HepG2 (cell line): ENCODE measurements at regions not wholly inside any gene's neighbourhood (a gene's known extent, or its start where the extent isn't known, plus 50 kb on each side); places are given as distances from the start of the nearest gene placed in this dataset.

Experiments
- PITX1 ChIP-seq: sonication (generic); formaldehyde crosslinking; IDR thresholded peaks from 2 replicates; pipeline ENCODE4 v1.5.1; 2020; ENCODE audit warnings: mild to moderate bottlenecking, missing genetic modification reagents
- PTBP1 ChIP-seq: fragments of 200-400 bp; formaldehyde crosslinking; IDR thresholded peaks from 2 replicates; pipeline ENCODE4 v1.6.1; 2018; ENCODE audit warnings: low read length, low read depth; ENCODE audit not compliant: poor library complexity, severe bottlenecking
- U2AF1 ChIP-seq: fragments of 200-400 bp; formaldehyde crosslinking; optimal IDR thresholded peaks from 2 replicates; pipeline ENCODE3; 2017; ENCODE audit warnings: mild to moderate bottlenecking, low read depth, low read length
- ZFP90 ChIP-seq: sonication (generic); formaldehyde crosslinking; IDR thresholded peaks from 2 replicates; pipeline ENCODE4 v1.8.0; 2022; ENCODE audit warnings: missing genetic modification reagents, mild to moderate bottlenecking, inconsistent platforms, borderline replicate concordance
- ZNF34 ChIP-seq: sonication (generic); formaldehyde crosslinking; IDR thresholded peaks from 2 replicates; pipeline ENCODE4 v1.4.0; 2020; ENCODE audit warnings: mild to moderate bottlenecking, missing genetic modification reagents, borderline replicate concordance
- ZNF552 ChIP-seq: sonication (generic); formaldehyde crosslinking; IDR thresholded peaks from 2 replicates; pipeline ENCODE4 v1.9.0; 2022; ENCODE audit warnings: missing genetic modification reagents, mild to moderate bottlenecking, borderline replicate concordance
- ZNF598 ChIP-seq: sonication (generic); formaldehyde crosslinking; IDR thresholded peaks from 2 replicates; pipeline ENCODE4 v1.5.1; 2020; ENCODE audit warnings: mild to moderate bottlenecking, missing genetic modification reagents, borderline replicate concordance
- ZNF652 ChIP-seq: IDR thresholded peaks from 2 replicates; pipeline ENCODE4 v1.6.1; 2016; ENCODE audit warnings: low read depth, borderline replicate concordance
- TF ChIP-seq, protein P1 (sequence below): sonication (generic); formaldehyde crosslinking; IDR thresholded peaks from 2 replicates; pipeline ENCODE4 v1.4.0; 2020; ENCODE audit warnings: mild to moderate bottlenecking, missing genetic modification reagents
- TF ChIP-seq, protein P2 (sequence below): sonication (generic); formaldehyde crosslinking; conservative IDR thresholded peaks from 2 replicates; pipeline ENCODE4 v1.5.0; 2020; ENCODE audit warnings: missing genetic modification reagents
- TF ChIP-seq, protein P3 (sequence below): sonication (generic); formaldehyde crosslinking; IDR thresholded peaks from 2 replicates; pipeline ENCODE4 v1.5.1; 2020; ENCODE audit warnings: mild to moderate bottlenecking, missing genetic modification reagents, moderate library complexity
- TF ChIP-seq, protein P4 (sequence below): sonication (generic); formaldehyde crosslinking; IDR thresholded peaks from 2 replicates; pipeline ENCODE4 v1.4.0; 2020; ENCODE audit warnings: mild to moderate bottlenecking, missing genetic modification reagents, borderline replicate concordance
- TF ChIP-seq, protein P5 (sequence below): sonication (generic); formaldehyde crosslinking; conservative IDR thresholded peaks from 2 replicates; pipeline ENCODE4 v1.8.0; 2022; ENCODE audit warnings: missing genetic modification reagents
- TF ChIP-seq, protein P6 (sequence below): sonication (generic); formaldehyde crosslinking; IDR thresholded peaks from 2 replicates; pipeline ENCODE4 v1.5.0; 2020; ENCODE audit warnings: mild to moderate bottlenecking, missing genetic modification reagents
- TF ChIP-seq, protein P7 (sequence below): sonication (generic); formaldehyde crosslinking; IDR thresholded peaks from 2 replicates; pipeline ENCODE4 v1.5.0; 2020; ENCODE audit warnings: missing genetic modification reagents

DNA sequence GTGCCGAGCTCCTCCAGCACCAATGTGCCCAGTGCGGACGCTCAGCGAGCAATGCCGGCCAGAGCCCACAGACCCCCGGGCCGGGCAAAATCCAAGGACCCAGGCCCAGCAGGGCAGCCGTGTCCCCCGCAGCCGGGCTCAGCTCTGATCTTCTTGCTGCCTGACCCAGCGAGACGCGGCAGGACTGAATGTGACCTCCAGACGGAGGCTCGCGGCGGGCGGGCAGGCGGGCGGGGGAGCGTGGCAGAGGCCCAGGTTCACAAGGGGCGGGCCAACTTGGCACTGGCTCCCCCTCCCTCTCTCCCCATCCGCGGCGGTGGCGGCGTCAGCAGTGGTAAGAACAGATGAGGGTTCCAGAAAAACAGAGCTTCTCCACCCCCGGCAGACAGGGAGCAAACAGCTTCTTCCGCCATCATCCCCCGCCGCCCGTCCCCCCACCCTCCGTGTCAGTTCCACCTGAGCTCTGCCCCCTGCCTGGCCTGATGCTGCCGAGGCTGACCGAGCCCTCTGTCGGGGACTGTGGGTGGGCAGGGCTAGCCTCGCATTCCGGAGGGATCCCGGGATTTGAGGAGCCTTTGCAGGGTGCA lies 94.3 kb downstream of the RFLNA start (continued):
- TF ChIP-seq, protein P1, sequence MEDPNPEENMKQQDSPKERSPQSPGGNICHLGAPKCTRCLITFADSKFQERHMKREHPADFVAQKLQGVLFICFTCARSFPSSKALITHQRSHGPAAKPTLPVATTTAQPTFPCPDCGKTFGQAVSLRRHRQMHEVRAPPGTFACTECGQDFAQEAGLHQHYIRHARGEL (CRISPR knock-in tag), result no peak
- TF ChIP-seq, protein P2, sequence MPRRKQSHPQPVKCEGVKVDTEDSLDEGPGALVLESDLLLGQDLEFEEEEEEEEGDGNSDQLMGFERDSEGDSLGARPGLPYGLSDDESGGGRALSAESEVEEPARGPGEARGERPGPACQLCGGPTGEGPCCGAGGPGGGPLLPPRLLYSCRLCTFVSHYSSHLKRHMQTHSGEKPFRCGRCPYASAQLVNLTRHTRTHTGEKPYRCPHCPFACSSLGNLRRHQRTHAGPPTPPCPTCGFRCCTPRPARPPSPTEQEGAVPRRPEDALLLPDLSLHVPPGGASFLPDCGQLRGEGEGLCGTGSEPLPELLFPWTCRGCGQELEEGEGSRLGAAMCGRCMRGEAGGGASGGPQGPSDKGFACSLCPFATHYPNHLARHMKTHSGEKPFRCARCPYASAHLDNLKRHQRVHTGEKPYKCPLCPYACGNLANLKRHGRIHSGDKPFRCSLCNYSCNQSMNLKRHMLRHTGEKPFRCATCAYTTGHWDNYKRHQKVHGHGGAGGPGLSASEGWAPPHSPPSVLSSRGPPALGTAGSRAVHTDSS (CRISPR knock-in tag), result no peak
- no peak for TF ChIP-seq ZNF598
- TF ChIP-seq ZNF552 (CRISPR knock-in tag), result 0 out of 2 replicates have a peak, but pooled peaks have one; percentile 66
- TF ChIP-seq, protein P3, sequence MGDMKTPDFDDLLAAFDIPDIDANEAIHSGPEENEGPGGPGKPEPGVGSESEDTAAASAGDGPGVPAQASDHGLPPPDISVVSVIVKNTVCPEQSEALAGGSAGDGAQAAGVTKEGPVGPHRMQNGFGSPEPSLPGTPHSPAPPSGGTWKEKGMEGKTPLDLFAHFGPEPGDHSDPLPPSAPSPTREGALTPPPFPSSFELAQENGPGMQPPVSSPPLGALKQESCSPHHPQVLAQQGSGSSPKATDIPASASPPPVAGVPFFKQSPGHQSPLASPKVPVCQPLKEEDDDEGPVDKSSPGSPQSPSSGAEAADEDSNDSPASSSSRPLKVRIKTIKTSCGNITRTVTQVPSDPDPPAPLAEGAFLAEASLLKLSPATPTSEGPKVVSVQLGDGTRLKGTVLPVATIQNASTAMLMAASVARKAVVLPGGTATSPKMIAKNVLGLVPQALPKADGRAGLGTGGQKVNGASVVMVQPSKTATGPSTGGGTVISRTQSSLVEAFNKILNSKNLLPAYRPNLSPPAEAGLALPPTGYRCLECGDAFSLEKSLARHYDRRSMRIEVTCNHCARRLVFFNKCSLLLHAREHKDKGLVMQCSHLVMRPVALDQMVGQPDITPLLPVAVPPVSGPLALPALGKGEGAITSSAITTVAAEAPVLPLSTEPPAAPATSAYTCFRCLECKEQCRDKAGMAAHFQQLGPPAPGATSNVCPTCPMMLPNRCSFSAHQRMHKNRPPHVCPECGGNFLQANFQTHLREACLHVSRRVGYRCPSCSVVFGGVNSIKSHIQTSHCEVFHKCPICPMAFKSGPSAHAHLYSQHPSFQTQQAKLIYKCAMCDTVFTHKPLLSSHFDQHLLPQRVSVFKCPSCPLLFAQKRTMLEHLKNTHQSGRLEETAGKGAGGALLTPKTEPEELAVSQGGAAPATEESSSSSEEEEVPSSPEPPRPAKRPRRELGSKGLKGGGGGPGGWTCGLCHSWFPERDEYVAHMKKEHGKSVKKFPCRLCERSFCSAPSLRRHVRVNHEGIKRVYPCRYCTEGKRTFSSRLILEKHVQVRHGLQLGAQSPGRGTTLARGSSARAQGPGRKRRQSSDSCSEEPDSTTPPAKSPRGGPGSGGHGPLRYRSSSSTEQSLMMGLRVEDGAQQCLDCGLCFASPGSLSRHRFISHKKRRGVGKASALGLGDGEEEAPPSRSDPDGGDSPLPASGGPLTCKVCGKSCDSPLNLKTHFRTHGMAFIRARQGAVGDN (CRISPR knock-in tag), result peak; percentile 84
- peak; percentile 55; the same call in 1 of the 2 replicates for TF ChIP-seq PITX1
- no peak for TF ChIP-seq ZNF652 (CRISPR knock-in tag)
- TF ChIP-seq ZFP90 (CRISPR knock-in tag), result peak; percentile 72
- TF ChIP-seq, protein P4, sequence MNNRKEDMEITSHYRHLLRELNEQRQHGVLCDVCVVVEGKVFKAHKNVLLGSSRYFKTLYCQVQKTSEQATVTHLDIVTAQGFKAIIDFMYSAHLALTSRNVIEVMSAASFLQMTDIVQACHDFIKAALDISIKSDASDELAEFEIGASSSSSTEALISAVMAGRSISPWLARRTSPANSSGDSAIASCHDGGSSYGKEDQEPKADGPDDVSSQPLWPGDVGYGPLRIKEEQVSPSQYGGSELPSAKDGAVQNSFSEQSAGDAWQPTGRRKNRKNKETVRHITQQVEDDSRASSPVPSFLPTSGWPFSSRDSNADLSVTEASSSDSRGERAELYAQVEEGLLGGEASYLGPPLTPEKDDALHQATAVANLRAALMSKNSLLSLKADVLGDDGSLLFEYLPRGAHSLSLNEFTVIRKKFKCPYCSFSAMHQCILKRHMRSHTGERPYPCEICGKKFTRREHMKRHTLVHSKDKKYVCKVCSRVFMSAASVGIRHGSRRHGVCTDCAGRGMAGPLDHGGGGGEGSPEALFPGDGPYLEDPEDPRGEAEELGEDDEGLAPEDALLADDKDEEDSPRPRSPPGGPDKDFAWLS (CRISPR knock-in tag), result no peak
- TF ChIP-seq, protein P5, sequence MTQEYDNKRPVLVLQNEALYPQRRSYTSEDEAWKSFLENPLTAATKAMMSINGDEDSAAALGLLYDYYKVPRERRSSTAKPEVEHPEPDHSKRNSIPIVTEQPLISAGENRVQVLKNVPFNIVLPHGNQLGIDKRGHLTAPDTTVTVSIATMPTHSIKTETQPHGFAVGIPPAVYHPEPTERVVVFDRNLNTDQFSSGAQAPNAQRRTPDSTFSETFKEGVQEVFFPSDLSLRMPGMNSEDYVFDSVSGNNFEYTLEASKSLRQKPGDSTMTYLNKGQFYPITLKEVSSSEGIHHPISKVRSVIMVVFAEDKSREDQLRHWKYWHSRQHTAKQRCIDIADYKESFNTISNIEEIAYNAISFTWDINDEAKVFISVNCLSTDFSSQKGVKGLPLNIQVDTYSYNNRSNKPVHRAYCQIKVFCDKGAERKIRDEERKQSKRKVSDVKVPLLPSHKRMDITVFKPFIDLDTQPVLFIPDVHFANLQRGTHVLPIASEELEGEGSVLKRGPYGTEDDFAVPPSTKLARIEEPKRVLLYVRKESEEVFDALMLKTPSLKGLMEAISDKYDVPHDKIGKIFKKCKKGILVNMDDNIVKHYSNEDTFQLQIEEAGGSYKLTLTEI (CRISPR knock-in tag), result no peak
- TF ChIP-seq PTBP1, result no peak
- TF ChIP-seq, protein P6, sequence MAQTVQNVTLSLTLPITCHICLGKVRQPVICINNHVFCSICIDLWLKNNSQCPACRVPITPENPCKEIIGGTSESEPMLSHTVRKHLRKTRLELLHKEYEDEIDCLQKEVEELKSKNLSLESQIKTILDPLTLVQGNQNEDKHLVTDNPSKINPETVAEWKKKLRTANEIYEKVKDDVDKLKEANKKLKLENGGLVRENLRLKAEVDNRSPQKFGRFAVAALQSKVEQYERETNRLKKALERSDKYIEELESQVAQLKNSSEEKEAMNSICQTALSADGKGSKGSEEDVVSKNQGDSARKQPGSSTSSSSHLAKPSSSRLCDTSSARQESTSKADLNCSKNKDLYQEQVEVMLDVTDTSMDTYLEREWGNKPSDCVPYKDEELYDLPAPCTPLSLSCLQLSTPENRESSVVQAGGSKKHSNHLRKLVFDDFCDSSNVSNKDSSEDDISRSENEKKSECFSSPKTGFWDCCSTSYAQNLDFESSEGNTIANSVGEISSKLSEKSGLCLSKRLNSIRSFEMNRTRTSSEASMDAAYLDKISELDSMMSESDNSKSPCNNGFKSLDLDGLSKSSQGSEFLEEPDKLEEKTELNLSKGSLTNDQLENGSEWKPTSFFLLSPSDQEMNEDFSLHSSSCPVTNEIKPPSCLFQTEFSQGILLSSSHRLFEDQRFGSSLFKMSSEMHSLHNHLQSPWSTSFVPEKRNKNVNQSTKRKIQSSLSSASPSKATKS, result no peak
- TF ChIP-seq U2AF1, result no peak
- TF ChIP-seq, protein P7, sequence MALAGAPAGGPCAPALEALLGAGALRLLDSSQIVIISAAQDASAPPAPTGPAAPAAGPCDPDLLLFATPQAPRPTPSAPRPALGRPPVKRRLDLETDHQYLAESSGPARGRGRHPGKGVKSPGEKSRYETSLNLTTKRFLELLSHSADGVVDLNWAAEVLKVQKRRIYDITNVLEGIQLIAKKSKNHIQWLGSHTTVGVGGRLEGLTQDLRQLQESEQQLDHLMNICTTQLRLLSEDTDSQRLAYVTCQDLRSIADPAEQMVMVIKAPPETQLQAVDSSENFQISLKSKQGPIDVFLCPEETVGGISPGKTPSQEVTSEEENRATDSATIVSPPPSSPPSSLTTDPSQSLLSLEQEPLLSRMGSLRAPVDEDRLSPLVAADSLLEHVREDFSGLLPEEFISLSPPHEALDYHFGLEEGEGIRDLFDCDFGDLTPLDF, result peak; percentile 16; the same call in 1 of the 2 replicates
- no peak for TF ChIP-seq ZNF34 (CRISPR knock-in tag)
